ENCODE measurements at regions not wholly inside any gene's neighbourhood (a gene's known extent, or its start where the extent isn't known, plus 50 kb on each side); places are given as distances from the start of the nearest gene placed in this dataset.

DNA sequence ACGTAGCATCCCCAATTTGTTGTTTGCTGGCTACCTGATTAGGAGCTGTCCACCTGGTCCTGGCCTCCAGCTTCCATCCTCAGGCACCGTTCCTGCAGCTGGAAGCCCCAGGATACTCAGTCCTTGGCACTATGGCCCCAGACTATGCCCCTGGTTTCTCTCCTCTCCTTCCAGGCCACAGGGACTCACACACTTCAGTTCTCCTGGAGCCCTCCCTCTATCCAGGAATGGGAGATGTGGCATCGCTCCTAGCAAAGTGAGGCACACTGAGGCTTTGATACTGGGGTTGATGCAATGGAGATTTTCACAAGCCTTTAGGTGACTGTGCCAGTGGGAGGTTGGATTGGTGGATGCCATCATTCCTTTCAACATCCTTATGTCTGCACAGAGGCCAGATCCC lies 142.8 kb upstream of the B3GAT1 start:
- Histone ChIP-seq H3K27me3 (ENCODE audit: control insufficient read depth, insufficient read depth, low read length) (no peaks in the 10 kb centered on the region), H3K36me3 (ENCODE audit: control insufficient read depth, insufficient read depth, low read length) (no peaks in the 10 kb centered on the region), H3K4me3 (ENCODE audit: low read depth, low read length) (no peak overlapping the region)
- DNase-seq (ENCODE audit: low read depth) (no peak), FAIRE-seq (no peak)
- no peak for TF ChIP-seq CTCF (IDR thresholded peaks at IDR 0.05; ENCODE audit: insufficient read depth, low read length, severe bottlenecking)

DNA sequence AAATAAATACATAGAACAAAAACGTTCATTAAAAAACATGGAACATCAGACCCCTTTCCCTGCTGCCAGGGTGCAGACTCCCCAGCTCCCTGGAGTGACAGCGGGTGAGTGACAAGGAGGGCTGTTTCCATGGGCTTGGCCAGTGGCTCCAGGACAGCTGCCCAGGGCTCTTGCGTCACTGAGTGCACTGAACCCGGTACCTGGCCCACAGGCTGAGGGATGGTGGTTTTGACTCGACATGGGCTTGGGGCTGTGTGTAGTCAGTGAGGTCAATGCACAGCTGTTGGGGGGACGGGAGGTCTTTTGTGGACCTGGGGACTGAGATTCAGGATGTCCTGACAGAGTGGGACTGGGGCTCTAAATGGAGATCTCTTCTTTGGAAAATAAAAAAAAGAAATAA lies 142.1 kb upstream of the B3GAT1 start:
- FAIRE-seq = no peak
- no peak for DNase-seq (ENCODE audit: low read depth)
- Histone ChIP-seq H3K4me3 (ENCODE audit: low read depth, low read length) (no peak overlapping the region), H3K27me3 (ENCODE audit: control insufficient read depth, insufficient read depth, low read length) (no peaks in the 10 kb centered on the region), H3K36me3 (ENCODE audit: control insufficient read depth, insufficient read depth, low read length) (no peaks in the 10 kb centered on the region)
- no peak for TF ChIP-seq CTCF (IDR thresholded peaks at IDR 0.05; ENCODE audit: insufficient read depth, low read length, severe bottlenecking)

DNA sequence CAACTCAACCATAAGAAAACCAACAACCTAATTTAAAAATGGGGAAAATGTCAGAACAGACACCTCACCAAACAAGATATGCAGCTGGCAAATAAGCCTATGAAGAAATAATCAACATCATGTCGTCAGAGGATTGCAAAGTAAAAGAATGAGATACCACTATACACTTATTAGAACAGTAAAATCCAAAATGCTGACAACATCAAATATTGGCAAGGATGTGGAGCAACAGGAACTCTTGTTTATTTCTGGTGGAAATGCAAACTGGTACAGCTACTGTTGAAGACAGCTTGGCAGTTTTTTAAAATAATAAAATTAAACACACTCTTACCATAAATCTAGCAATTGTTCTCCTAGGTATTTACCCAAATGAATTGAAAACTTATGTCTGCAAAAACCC lies 140.7 kb upstream of the B3GAT1 start:
- FAIRE-seq (no peak), DNase-seq (ENCODE audit: low read depth) (no peak)
- no peaks in the 10 kb centered on the region for H3K36me3 ChIP-seq (ENCODE audit: control insufficient read depth, insufficient read depth, low read length)
- TF ChIP-seq CTCF (IDR thresholded peaks at IDR 0.05; ENCODE audit: insufficient read depth, low read length, severe bottlenecking) = no peak
- H3K27me3 ChIP-seq (ENCODE audit: control insufficient read depth, insufficient read depth, low read length) = no peaks in the 10 kb centered on the region
- no peak overlapping the region for H3K4me3 ChIP-seq (ENCODE audit: low read depth, low read length)

DNA sequence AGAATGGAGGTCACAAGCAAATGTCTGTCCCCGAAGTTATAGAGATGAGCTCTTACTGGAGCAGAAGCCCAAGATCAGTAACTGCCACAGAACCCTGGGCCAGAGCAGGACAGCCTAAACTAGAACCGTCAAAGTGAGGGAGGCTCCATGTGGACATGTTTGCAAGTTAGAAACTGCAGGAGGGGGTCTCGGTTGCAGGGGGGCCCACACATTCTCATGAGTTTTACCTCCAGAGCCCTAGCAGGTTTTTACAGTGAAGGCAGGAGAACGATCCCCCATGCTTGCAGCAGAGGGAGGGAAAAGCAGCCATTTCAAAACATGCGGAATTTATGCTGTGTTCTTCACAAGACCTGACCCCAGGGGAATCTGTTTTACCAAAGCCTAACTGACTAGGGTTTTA lies 133.5 kb upstream of the B3GAT1 start:
- H3K4me3 ChIP-seq (ENCODE audit: low read depth, low read length) = no peak overlapping the region
- no peak for TF ChIP-seq CTCF (IDR thresholded peaks at IDR 0.05; ENCODE audit: insufficient read depth, low read length, severe bottlenecking)
- DNase-seq (ENCODE audit: low read depth) = no peak
- no peaks in the 10 kb centered on the region for H3K36me3 ChIP-seq (ENCODE audit: control insufficient read depth, insufficient read depth, low read length)
- FAIRE-seq = no peak
- H3K27me3 ChIP-seq (ENCODE audit: control insufficient read depth, insufficient read depth, low read length) = no peaks in the 10 kb centered on the region

DNA sequence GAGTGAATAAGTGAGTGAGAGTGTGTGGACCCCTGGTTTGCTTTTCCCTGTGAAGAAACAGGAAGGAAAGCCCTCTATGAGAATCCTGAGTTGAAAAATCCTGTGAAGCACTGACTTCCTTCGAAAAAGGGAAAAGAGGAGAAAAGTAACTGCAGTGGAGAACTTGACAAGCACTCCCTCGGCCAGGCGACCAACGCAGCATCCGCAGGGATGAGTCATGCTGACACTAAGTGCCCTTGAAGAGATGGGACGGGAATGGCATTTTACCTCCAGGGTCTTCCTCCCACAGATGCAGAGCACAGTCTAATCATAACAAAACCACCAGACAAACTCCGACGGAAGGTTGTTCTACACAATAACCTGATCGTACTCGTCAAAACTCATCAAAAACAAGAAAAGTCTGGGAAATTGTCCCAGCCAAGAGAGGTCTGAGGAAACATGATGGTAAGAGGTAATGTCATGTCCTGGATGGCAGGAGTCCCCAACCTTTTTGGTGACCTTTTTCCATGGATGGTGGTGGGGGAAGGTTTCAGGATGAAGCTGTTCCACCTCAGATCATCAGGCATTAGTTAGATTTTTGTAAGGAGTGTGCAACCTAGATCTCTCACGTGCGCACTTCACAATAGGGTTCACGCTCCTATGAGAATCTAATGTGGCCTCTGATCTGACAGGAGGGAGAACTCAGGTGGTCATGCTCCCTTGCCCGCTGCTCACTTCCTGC lies 132.2 kb upstream of the B3GAT1 start:
- Histone ChIP-seq H3K27me3 (ENCODE audit: control insufficient read depth, insufficient read depth, low read length) (no peaks in the 10 kb centered on the region), H3K4me3 (ENCODE audit: low read depth, low read length) (no peak overlapping the region), H3K36me3 (ENCODE audit: control insufficient read depth, insufficient read depth, low read length) (no peaks in the 10 kb centered on the region)
- DNase-seq (ENCODE audit: low read depth) = no peak
- no peak for TF ChIP-seq CTCF (IDR thresholded peaks at IDR 0.05; ENCODE audit: insufficient read depth, low read length, severe bottlenecking)
- FAIRE-seq = no peak

DNA sequence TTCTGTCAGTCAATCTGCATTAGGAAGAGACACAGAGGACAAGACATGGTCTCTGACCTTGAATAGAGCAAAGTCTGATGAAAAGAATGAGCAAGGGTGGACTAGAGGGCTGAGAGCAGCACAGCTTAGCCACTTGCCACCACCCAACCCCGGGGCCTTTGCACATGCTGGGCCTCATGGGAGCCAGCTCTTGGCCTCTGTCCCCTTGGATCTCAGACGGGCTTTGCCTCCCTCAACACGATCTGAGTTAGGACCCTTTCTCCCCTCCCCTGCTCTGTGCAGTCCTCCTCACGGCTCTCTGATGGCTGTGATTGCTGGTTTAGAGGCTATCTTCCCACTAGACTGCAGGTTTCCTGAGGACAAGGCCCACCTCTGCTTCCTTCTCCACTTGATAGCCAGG lies 131.6 kb upstream of the B3GAT1 start:
- H3K4me3 ChIP-seq (ENCODE audit: low read depth, low read length) = no peak overlapping the region
- no peaks in the 10 kb centered on the region for H3K27me3 ChIP-seq (ENCODE audit: control insufficient read depth, insufficient read depth, low read length)
- DNase-seq (ENCODE audit: low read depth) (no peak), FAIRE-seq (no peak)
- no peak for TF ChIP-seq CTCF (IDR thresholded peaks at IDR 0.05; ENCODE audit: insufficient read depth, low read length, severe bottlenecking)
- H3K36me3 ChIP-seq (ENCODE audit: control insufficient read depth, insufficient read depth, low read length) = no peaks in the 10 kb centered on the region

Measured in bronchial epithelial cell (primary cell).